C4-2B (cell line): ENCODE measurements at regions not wholly inside any gene's neighbourhood (a gene's known extent, or its start where the extent isn't known, plus 50 kb on each side); places are given as distances from the start of the nearest gene placed in this dataset.
A peak's percentile ranks its signal among the peaks of the same experiment; 100 is the strongest.

Source experiments
- H3K27ac ChIP-seq: fragments of 450-650 bp; 2 replicates; pipeline ENCODE4 v1.5.1; 2017
- ZFX ChIP-seq: fragments of 450-650 bp; IDR thresholded peaks from 2 replicates; pipeline ENCODE4 v1.6.1; 2017
- TF ChIP-seq, protein P1 (sequence below): fragments of 450-650 bp; conservative IDR thresholded peaks from 2 replicates; pipeline ENCODE4 v1.5.1; 2017; ENCODE audit warnings: mild to moderate bottlenecking

DNA sequence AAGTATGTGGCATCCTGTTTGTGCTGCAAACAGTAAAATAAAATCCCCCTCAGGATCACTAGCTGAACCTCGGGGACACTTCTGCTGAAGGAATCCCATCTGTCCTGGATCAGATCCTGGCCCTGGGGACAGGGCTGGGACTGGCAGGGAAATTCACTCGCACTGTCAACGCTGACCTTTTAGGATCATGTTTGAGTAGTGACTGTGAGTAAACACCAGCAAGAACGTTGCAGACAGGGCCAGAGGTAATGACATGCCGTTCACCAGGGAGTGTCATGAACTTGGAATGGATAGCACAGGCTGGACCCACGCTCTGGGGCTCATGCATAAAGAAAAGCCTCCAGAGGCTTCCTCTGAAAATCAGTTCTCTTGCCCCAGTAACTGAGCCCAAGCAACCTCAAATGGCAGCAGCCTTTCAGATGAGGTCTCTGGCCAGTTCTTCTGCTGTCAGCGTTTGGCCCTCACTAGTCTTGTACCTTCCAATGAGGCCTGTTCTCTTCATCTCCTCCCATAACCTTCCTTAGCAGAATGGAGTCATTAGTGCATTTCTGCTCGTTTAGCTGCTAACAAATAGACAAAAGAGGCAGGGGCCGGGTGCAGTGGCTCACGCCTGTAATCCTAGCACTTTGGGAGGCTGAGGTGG lies 51.0 kb upstream of the BARX2 start:
- TF ChIP-seq, protein P1, sequence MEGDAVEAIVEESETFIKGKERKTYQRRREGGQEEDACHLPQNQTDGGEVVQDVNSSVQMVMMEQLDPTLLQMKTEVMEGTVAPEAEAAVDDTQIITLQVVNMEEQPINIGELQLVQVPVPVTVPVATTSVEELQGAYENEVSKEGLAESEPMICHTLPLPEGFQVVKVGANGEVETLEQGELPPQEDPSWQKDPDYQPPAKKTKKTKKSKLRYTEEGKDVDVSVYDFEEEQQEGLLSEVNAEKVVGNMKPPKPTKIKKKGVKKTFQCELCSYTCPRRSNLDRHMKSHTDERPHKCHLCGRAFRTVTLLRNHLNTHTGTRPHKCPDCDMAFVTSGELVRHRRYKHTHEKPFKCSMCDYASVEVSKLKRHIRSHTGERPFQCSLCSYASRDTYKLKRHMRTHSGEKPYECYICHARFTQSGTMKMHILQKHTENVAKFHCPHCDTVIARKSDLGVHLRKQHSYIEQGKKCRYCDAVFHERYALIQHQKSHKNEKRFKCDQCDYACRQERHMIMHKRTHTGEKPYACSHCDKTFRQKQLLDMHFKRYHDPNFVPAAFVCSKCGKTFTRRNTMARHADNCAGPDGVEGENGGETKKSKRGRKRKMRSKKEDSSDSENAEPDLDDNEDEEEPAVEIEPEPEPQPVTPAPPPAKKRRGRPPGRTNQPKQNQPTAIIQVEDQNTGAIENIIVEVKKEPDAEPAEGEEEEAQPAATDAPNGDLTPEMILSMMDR = no peak
- peak; percentile 30; the same call in 1 of the 2 replicates for TF ChIP-seq ZFX

DNA sequence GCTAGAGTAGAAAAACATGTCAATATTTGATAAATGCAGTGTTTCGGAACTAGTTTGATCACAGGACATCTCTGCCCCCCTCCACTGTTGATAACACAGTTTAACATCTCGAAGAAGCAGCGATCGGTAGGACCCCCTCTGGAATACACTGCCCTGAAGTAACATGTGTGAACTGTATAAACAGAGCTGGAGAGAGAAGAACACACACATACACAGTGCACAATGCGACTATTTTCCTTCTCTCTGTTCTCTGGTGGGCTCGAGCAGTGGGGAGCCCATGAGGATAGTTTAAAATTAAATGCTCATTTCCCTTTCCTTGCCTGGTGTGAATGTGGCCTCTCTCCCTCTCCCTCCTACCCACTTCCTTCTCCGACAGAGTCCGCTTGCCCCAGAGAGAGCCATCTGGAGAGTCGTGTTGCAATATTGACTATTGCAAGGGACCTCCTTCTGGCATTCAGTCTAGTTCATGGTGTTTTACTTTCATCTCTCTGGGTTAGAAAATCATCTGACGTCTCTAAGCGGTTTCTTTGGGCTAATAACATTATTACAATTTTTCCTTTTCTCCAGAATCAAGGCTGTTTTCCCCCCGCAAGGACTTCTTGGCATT lies 51.6 kb upstream of the BARX2 start:
- TF ChIP-seq, protein P1 = no peak
- TF ChIP-seq ZFX = no peak
- H3K27ac ChIP-seq = peak overlapping the region; percentile 75

More for the DNA sequence above, 51.0 kb upstream of the BARX2 start:
- H3K27ac ChIP-seq = peak overlapping the region; percentile 75

DNA sequence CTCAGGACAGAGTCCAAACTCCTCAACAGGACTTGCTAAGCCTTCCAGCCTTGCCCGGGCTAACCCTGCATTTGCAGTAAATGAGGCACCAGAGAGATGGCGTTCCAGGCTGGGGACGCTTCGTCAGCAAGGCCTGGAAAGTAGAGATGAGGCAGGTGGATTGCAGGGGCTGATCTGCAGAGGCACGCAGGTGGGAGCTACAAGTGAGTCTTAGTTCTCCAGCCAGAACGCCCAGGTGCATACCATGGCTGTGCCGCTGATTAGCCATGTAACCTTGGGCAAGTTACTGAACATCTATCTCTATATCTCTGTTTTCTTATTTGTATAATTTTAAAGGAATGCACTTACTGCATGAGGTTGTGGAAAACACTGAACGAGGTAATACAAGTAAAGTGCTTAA lies 52.7 kb upstream of the BARX2 start:
- H3K27ac ChIP-seq = no peak overlapping the region
- no peak for TF ChIP-seq ZFX
- TF ChIP-seq, protein P1 = no peak

DNA sequence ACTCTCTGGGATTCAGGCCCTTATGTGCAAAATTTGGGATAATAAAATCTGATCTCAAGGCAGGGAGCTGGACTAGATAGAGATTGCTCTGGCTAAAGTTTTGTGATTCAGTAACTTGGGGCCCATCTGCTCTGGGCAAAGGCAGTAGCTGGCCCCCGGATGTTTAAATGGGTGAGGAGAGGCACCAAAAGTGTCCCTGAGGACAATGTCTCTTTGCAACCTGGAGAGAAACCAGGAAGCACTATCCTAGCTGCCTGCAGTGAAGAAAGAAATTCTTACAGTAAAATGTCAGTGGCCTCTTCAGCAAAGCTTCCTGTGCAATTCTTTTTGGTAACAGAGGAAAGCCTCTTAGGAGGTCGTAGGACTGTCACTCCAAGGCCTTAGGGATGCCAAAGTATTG lies 54.6 kb upstream of the BARX2 start:
- H3K27ac ChIP-seq = no peak overlapping the region; the same call in 1 of the 2 replicates
- TF ChIP-seq ZFX = no peak
- TF ChIP-seq, protein P1 = no peak

DNA sequence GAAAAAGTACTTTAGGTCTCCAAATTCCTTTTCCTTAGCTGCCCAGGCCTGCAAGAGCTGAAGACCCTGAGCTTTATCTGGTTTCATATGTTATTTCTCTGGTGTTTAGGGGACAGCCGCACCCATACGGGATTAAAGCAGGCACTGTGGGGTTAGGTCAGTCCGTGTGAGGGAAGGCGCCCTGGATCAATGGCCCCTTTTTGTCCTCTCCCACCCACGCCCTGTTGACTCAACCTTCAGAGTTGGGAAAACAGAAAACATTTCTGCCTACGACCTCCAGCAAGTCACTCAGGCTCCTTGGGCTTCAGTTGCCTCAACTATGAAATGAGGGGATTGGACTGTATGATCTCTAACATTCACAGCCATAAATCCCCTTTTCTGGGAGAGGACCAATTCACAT lies 55.2 kb upstream of the BARX2 start:
- no peak for TF ChIP-seq ZFX
- TF ChIP-seq, protein P1 = no peak
- peak overlapping the region; percentile 62 for H3K27ac ChIP-seq

DNA sequence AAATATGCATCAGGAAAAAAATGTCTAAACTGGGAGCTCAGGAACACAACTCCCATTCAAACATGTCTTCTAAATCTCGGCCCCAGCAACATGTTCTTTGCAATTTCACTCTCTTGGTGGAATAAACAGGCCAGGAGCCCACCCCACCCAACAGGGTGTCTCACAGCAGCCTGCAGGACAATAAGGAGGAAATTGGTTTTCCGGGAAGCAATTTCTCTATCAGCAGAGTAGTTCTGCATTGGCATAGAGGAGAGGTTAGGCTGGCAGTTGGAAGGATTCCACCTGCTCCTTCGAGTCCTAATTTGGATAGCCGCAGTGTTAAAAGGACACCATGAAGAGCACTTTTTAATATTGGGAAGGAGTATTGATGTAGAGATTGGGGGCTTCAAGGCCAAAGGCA lies 55.9 kb upstream of the BARX2 start:
- H3K27ac ChIP-seq = peak overlapping the region; percentile 62; the same call in 1 of the 2 replicates
- TF ChIP-seq, protein P1 = no peak
- no peak for TF ChIP-seq ZFX

DNA sequence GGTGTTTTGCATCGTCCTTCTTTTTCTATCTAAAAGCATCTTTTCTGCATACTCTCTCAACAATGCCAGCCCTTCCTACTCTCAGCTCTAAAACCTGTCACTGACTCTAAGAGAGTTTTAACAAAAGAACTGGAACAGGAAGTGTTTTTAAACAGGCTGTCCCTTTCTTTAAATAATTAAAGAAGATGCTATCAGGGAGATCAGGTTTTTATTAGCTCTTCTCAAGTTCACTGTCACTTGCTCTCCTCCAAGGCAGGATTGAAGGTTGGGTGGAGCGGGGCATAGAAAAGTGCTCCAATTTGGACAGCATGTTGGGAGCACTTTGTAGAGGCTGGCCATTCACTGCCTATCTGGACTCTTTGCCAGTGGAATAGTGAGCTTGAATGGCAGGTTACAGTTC lies 56.4 kb upstream of the BARX2 start:
- TF ChIP-seq ZFX = no peak
- TF ChIP-seq, protein P1 = no peak
- H3K27ac ChIP-seq = peak overlapping the region; percentile 62; the same call in 1 of the 2 replicates
